Activated naive CD4-positive, alpha-beta T cell treated with anti-CD3 and anti-CD28 coated beads, Interleukin-2, amount 50 U/mL, for 72 hours (primary cell): ENCODE measurements at regions not wholly inside any gene's neighbourhood (a gene's known extent, or its start where the extent isn't known, plus 50 kb on each side); places are given as distances from the start of the nearest gene placed in this dataset.

ENCODE experiments used
- ATAC-seq, 2 donors: fragments of 150-1000 bp; cut with Tn5 transposase; 2 replicates each; pipeline ENCODE4 v1.10.0; 2021; ENCODE audit warnings: mild to moderate bottlenecking in 2 of 2, moderate library complexity in 2 of 2
- DNase-seq, 2 donors: peaks; one replicate each; pipeline ENCODE4 v3.0.0; 2021 to 2022; ENCODE audit warnings: low spot score in 2 of 2
- H3K27ac Mint-ChIP-seq, 2 donors: one replicate each; pipeline ENCODE4 v1.8.0; 2022; ENCODE audit warnings: mild to moderate bottlenecking in 2 of 2, mixed read lengths in 2 of 2
- H3K36me3 Mint-ChIP-seq, 2 donors: one replicate each; pipeline ENCODE4 v1.8.0; 2022; ENCODE audit warnings: mixed read lengths in 2 of 2
- H3K9me3 Mint-ChIP-seq, 2 donors: one replicate each; pipeline ENCODE4 v1.8.0; 2022; ENCODE audit warnings: mixed read lengths in 2 of 2

- no peak for DNase-seq
- ATAC-seq, result no peak
- Mint-ChIP-seq H3K9me3 (no peaks in the 10 kb centered on the region), H3K36me3 (no peaks in the 10 kb centered on the region), H3K27ac (no peak overlapping the region)
These were observed 57.7 kb upstream of the EDNRA start for GRCh38 chr4:147423229-147423628.

GRCh38 chr4:147425019-147425418 is 55.9 kb upstream of the EDNRA start:
- ATAC-seq (no peak), DNase-seq (no peak)
- Mint-ChIP-seq H3K27ac (no peak overlapping the region), H3K36me3 (no peaks in the 10 kb centered on the region), H3K9me3 (no peaks in the 10 kb centered on the region)

- ATAC-seq (no peak), DNase-seq (no peak)
- no peak overlapping the region for H3K27ac Mint-ChIP-seq
- H3K9me3 Mint-ChIP-seq, result no peaks in the 10 kb centered on the region
- H3K36me3 Mint-ChIP-seq, result no peaks in the 10 kb centered on the region
These were observed 52.3 kb upstream of the EDNRA start for GRCh38 chr4:147428583-147428982.

GRCh38 chr4:147430111-147430510 is 50.8 kb upstream of the EDNRA start:
- DNase-seq, result no peak
- H3K27ac Mint-ChIP-seq, result no peak overlapping the region

More at GRCh38 chr4:147430111-147430510, 50.8 kb upstream of the EDNRA start:
- no peak for ATAC-seq
- no peaks in the 10 kb centered on the region for H3K36me3 Mint-ChIP-seq
- no peaks in the 10 kb centered on the region for H3K9me3 Mint-ChIP-seq
